Activated CD8-positive, alpha-beta T cell treated with anti-CD3 and anti-CD28 coated beads for 36 hours (primary cell): ENCODE measurements at regions not wholly inside any gene's neighbourhood (a gene's known extent, or its start where the extent isn't known, plus 50 kb on each side); places are given as distances from the start of the nearest gene placed in this dataset.

Experiments
- ATAC-seq: fragments of 200-7000 bp; cut with Tn5 transposase; one replicate; pipeline ENCODE4 v1.10.0; 2021; ENCODE audit warnings: mild to moderate bottlenecking, moderate library complexity
- CTCF ChIA-PET: fragments of 350-600 bp; sonication (Branson Sonifier 250); formaldehyde crosslinking; loops from one replicate; lab custom pipeline; 2021; ENCODE audit warnings: antibody characterized with exemption; lab: Charles Lee
- POLR2A ChIA-PET: fragments of 350-600 bp; sonication (Branson Sonifier 250); formaldehyde crosslinking; loops from one replicate; lab custom pipeline; 2021; ENCODE audit warnings: antibody characterized with exemption; lab: Charles Lee
- DNase-seq: peaks from one replicate; pipeline ENCODE4 v3.0.0-alpha.2; 2020
- H3K27ac Mint-ChIP-seq: one replicate; pipeline ENCODE4 v1.8.0; 2021; ENCODE audit warnings: mild to moderate bottlenecking, mixed read lengths
- H3K27me3 Mint-ChIP-seq: one replicate; pipeline ENCODE4 v1.8.0; 2021; ENCODE audit warnings: mixed read lengths
- H3K36me3 Mint-ChIP-seq: one replicate; pipeline ENCODE4 v1.8.0; 2021; ENCODE audit warnings: low read depth, mixed read lengths
- H3K4me1 Mint-ChIP-seq: one replicate; pipeline ENCODE4 v1.8.0; 2021; ENCODE audit warnings: low read depth, mixed read lengths
- H3K4me3 Mint-ChIP-seq: one replicate; pipeline ENCODE4 v1.8.0; 2021; ENCODE audit warnings: mild to moderate bottlenecking, moderate library complexity, mixed read lengths
- H3K9me3 Mint-ChIP-seq: one replicate; pipeline ENCODE4 v1.8.0; 2021; ENCODE audit warnings: mixed read lengths
- CTCF ChIP-seq: fragments of 200-600 bp; IDR thresholded peaks from one replicate; pipeline ENCODE4 v1.8.0; 2022; ENCODE audit warnings: antibody characterized with exemption, mild to moderate bottlenecking
- intact Hi-C: fragments of 100-400 bp; cut with micrococcal nuclease; formaldehyde crosslinking; loops from one replicate; pipeline ENCODE4 v1.10.0; 2022

GRCh38 chr9:108554831-108555230 is 301.0 kb downstream of the ACTL7B start:
- POLR2A ChIA-PET, result no interaction called here
- TF ChIP-seq CTCF, result no peak
- Mint-ChIP-seq H3K4me3 (no peak overlapping the region), H3K27me3 (peaks cover 2% of the 10 kb centered on the region), H3K4me1 (no peaks in the 10 kb centered on the region), H3K36me3 (no peaks in the 10 kb centered on the region), H3K27ac (no peak overlapping the region), H3K9me3 (no peaks in the 10 kb centered on the region)
- CTCF ChIA-PET, result interaction anchor here (1.3 kb wide), 1 partner anchor 11 kb away, joined by 5 read pairs; no protein-coding TSS in a partner anchor
- intact Hi-C loops, result no loop called here
- DNase-seq, result no peak
- ATAC-seq, result no peak

- ChIA-PET POLR2A (no interaction called here), CTCF (no interaction called here)
- DNase-seq, result no peak
- H3K36me3 Mint-ChIP-seq, result no peaks in the 10 kb centered on the region
- H3K27ac Mint-ChIP-seq, result no peak overlapping the region
- no peak overlapping the region for H3K4me3 Mint-ChIP-seq
- H3K27me3 Mint-ChIP-seq, result peaks cover 2% of the 10 kb centered on the region
- no peaks in the 10 kb centered on the region for H3K4me1 Mint-ChIP-seq
- no peak for TF ChIP-seq CTCF
- ATAC-seq, result no peak
- intact Hi-C loops, result no loop called here
- H3K9me3 Mint-ChIP-seq, result no peaks in the 10 kb centered on the region
Measured at GRCh38 chr9:108553111-108553635, 302.6 kb downstream of the ACTL7B start.

GRCh38 chr9:108552459-108553040 is 303.2 kb downstream of the ACTL7B start:
- TF ChIP-seq CTCF, result no peak
- no peaks in the 10 kb centered on the region for H3K4me1 Mint-ChIP-seq
- ATAC-seq (no peak), DNase-seq (no peak)
- intact Hi-C loops, result no loop called here
- H3K4me3 Mint-ChIP-seq, result no peak overlapping the region
- POLR2A ChIA-PET, result no interaction called here
- CTCF ChIA-PET, result no interaction called here
- no peaks in the 10 kb centered on the region for H3K36me3 Mint-ChIP-seq
- no peak overlapping the region for H3K27ac Mint-ChIP-seq
- H3K27me3 Mint-ChIP-seq, result peaks cover 2% of the 10 kb centered on the region
- H3K9me3 Mint-ChIP-seq, result no peaks in the 10 kb centered on the region

DNA sequence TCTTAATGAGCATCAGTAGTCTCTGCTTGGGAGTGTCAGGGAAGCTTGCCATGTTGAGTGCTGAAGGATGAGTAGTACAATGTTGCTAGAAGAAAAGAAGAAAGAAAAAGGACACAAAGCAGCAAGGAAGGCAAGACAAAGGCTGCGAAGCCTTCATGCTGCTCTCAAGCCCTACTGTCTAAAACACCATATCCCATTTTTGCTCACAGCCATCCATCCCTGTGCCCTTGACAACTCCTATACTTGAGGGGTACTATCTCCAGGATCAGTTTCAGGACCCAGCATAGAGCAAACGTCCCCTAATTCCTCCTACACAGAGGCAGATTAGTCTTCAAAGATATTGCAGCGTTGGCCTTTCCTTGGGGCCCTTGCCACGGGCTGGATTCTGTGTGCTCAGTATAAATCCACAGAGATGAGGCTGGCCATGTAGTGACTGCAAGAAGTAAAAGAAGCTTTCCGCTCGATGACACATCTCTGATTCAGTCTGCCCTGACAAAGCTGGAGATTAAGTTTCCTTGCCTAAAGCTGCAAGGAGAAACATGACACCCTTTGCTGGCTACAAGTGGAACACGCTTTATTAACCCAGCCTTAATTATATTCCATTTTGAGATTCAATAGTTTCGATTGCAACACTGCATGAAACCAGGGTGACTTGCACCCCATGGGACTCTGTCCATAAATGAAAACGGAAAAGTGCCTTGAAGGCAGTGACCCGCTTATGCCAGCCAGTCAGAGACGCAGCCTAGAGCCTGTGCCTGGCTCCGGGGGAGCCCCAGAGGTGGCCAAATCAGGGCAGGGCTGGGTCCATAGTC is 304.6 kb downstream of the ACTL7B start:
- no peak overlapping the region for H3K4me3 Mint-ChIP-seq
- peaks cover 2% of the 10 kb centered on the region for H3K27me3 Mint-ChIP-seq
- no peak for ATAC-seq
- H3K4me1 Mint-ChIP-seq, result no peaks in the 10 kb centered on the region
- DNase-seq, result no peak
- ChIA-PET CTCF (no interaction called here), POLR2A (no interaction called here)
- intact Hi-C loops, result no loop called here
- no peak overlapping the region for H3K27ac Mint-ChIP-seq
- no peaks in the 10 kb centered on the region for H3K36me3 Mint-ChIP-seq
- no peak for TF ChIP-seq CTCF
- no peaks in the 10 kb centered on the region for H3K9me3 Mint-ChIP-seq

DNA sequence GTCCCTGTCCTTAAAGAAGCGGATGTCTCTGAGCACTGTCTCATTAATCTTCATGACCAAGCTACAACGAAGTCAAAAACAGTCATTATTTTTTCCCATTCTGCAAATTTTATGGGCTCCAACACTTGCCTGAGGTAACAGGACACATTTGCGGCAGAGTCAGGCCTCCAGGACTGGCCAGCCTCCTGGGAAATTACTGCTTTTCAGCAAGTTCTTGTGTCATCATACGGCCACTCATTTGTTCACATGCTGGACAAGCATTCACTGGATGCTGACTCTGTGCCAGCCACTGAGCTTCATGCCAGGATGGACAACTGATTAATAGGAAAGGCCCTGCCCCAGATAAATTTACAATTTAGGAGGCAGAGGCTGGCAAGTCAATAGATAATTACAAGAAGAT is 305.7 kb downstream of the ACTL7B start:
- TF ChIP-seq CTCF, result no peak
- H3K27me3 Mint-ChIP-seq, result peaks cover 2% of the 10 kb centered on the region
- DNase-seq (no peak), ATAC-seq (no peak)
- H3K4me1 Mint-ChIP-seq, result no peaks in the 10 kb centered on the region
- ChIA-PET POLR2A (no interaction called here), CTCF (no interaction called here)
- H3K4me3 Mint-ChIP-seq, result no peak overlapping the region
- H3K27ac Mint-ChIP-seq, result no peak overlapping the region
- no peaks in the 10 kb centered on the region for H3K36me3 Mint-ChIP-seq
- intact Hi-C loops, result no loop called here
- H3K9me3 Mint-ChIP-seq, result no peaks in the 10 kb centered on the region
